NT2/D1 (cell line): ENCODE measurements at regions not wholly inside any gene's neighbourhood (a gene's known extent, or its start where the extent isn't known, plus 50 kb on each side); places are given as distances from the start of the nearest gene placed in this dataset.

Source experiments
- SUZ12 ChIP-seq: IDR thresholded peaks from 2 replicates; pipeline ENCODE4 v1.6.1; 2011; ENCODE audit not compliant: insufficient read length, insufficient read depth; ENCODE audit errors: extremely low read depth
- YY1 ChIP-seq: IDR thresholded peaks from 2 replicates; pipeline ENCODE4 v1.6.1; 2011; ENCODE audit not compliant: insufficient read length, insufficient read depth
- ZNF274 ChIP-seq: IDR thresholded peaks from 2 replicates; pipeline ENCODE4 v1.6.1; 2011; ENCODE audit warnings: mild to moderate bottlenecking, low read depth, low read length

GRCh38 chr18:8496186-8496585, 113.1 kb upstream of the RAB12 start:
- TF ChIP-seq ZNF274 (no peak), YY1 (no peak), SUZ12 (no peak)
